GM23338 (cell line): ENCODE measurements at regions not wholly inside any gene's neighbourhood (a gene's known extent, or its start where the extent isn't known, plus 50 kb on each side); places are given as distances from the start of the nearest gene placed in this dataset.

Source experiments
- ATAC-seq: fragments of 200-7000 bp; cut with Tn5 transposase; 3 replicates; pipeline ENCODE4 v1.9.1; 2020
- DNase-seq: peaks from one replicate; pipeline ENCODE4 v3.0.0-alpha.2; 2015; ENCODE audit warnings: low spot score
- H2AFZ ChIP-seq: fragments of 200-600 bp; sonication (generic); 2 replicates; pipeline ENCODE4 v1.8.0; 2016; ENCODE audit warnings: antibody characterized with exemption, mild to moderate bottlenecking, moderate library complexity
- H3F3A ChIP-seq: fragments of 200-600 bp; sonication (generic); replicated peaks from 2 replicates; pipeline ENCODE4 v1.8.0; 2017; ENCODE audit warnings: antibody characterized with exemption, mixed run types, low read depth
- H3K27ac ChIP-seq: fragments of 200-600 bp; sonication (generic); 2 replicates; pipeline ENCODE4 v1.6.1; 2016; ENCODE audit warnings: low read depth
- H3K27me3 ChIP-seq: fragments of 200-600 bp; sonication (generic); 2 replicates; pipeline ENCODE4 v1.8.0; 2016; ENCODE audit warnings: mild to moderate bottlenecking, mixed run types, moderate library complexity; ENCODE audit not compliant: insufficient read depth
- H3K36me3 ChIP-seq: fragments of 200-600 bp; sonication (generic); 2 replicates; pipeline ENCODE4 v1.8.0; 2016; ENCODE audit warnings: mild to moderate bottlenecking; ENCODE audit not compliant: insufficient read depth
- H3K4me1 ChIP-seq: fragments of 200-600 bp; sonication (generic); 2 replicates; pipeline ENCODE4 v1.8.0; 2016; ENCODE audit warnings: mild to moderate bottlenecking, moderate library complexity; ENCODE audit not compliant: insufficient read depth
- H3K4me2 ChIP-seq: fragments of 200-600 bp; sonication (generic); 2 replicates; pipeline ENCODE4 v1.7.1; 2017; ENCODE audit warnings: mixed run types
- H3K4me3 ChIP-seq: fragments of 200-600 bp; sonication (generic); 2 replicates; pipeline ENCODE4 v1.6.1; 2016; ENCODE audit warnings: mixed run types
- H3K79me2 ChIP-seq: fragments of 200-600 bp; sonication (generic); replicated peaks from 2 replicates; pipeline ENCODE4 v1.8.0; 2017; ENCODE audit warnings: mild to moderate bottlenecking; ENCODE audit not compliant: insufficient read depth
- H3K9me2 ChIP-seq: fragments of 200-600 bp; sonication (generic); 2 replicates; pipeline ENCODE4 v1.8.0; 2017; ENCODE audit not compliant: insufficient read depth
- H4K20me1 ChIP-seq: fragments of 200-600 bp; sonication (generic); replicated peaks from 2 replicates; pipeline ENCODE4 v1.8.0; 2017; ENCODE audit warnings: mild to moderate bottlenecking; ENCODE audit not compliant: insufficient read depth
- H3K27ac Mint-ChIP-seq: 2 replicates; pipeline ENCODE4 v1.8.0; 2020; ENCODE audit warnings: inconsistent platforms, mild to moderate bottlenecking, moderate library complexity, mixed read lengths
- H3K27me3 Mint-ChIP-seq: 3 replicates; pipeline ENCODE4 v1.8.0; 2022; ENCODE audit warnings: low read depth, mild to moderate bottlenecking, moderate library complexity, mixed read lengths, inconsistent platforms; ENCODE audit not compliant: insufficient read depth, poor library complexity
- H3K36me3 Mint-ChIP-seq: 3 replicates; pipeline ENCODE4 v1.8.0; 2021; ENCODE audit warnings: low read depth, mild to moderate bottlenecking, inconsistent platforms, moderate library complexity, mixed read lengths
- H3K4me1 Mint-ChIP-seq: 3 replicates; pipeline ENCODE4 v1.8.0; 2020; ENCODE audit warnings: mild to moderate bottlenecking, inconsistent platforms, mixed read lengths
- H3K4me3 Mint-ChIP-seq: 3 replicates; pipeline ENCODE4 v1.8.0; 2021; ENCODE audit warnings: moderate library complexity, mild to moderate bottlenecking, inconsistent platforms, mixed read lengths
- H3K9me3 Mint-ChIP-seq: 3 replicates; pipeline ENCODE4 v1.8.0; 2020; ENCODE audit warnings: moderate library complexity, mild to moderate bottlenecking, inconsistent platforms, mixed read lengths
- EZH2 ChIP-seq: fragments of 200-600 bp; sonication (generic); IDR thresholded peaks from one replicate; pipeline ENCODE4 v1.8.0; 2017; ENCODE audit warnings: antibody characterized with exemption, mild to moderate bottlenecking, low read depth; ENCODE audit not compliant: unreplicated experiment
- EZH2phosphoT487 ChIP-seq: fragments of 200-600 bp; sonication (generic); IDR thresholded peaks from one replicate; pipeline ENCODE4 v1.8.1; 2018; ENCODE audit warnings: antibody characterized with exemption; ENCODE audit not compliant: unreplicated experiment
- NANOG ChIP-seq: IDR thresholded peaks from 2 replicates; pipeline ENCODE4 v1.6.1; 2016; ENCODE audit warnings: antibody characterized with exemption, borderline replicate concordance
- REST ChIP-seq: IDR thresholded peaks from one replicate; pipeline ENCODE4 v1.6.1; 2018; ENCODE audit warnings: antibody characterized with exemption; ENCODE audit not compliant: unreplicated experiment
- ZNF331 ChIP-seq: fragments of 250-450 bp; sonication (Bioruptor Pico); IDR thresholded peaks from 2 replicates; pipeline ENCODE4 v1.5.0; 2020; ENCODE audit warnings: low read depth, mild to moderate bottlenecking, moderate library complexity
- ZNF462 ChIP-seq: fragments of 250-450 bp; sonication (Bioruptor Pico); IDR thresholded peaks from 2 replicates; pipeline ENCODE4 v1.5.0; 2020; ENCODE audit warnings: mild to moderate bottlenecking, moderate library complexity

GRCh38 chr3:70747847-70748246, 435.4 kb upstream of the MDFIC2 start (continued):
- TF ChIP-seq ZNF462 (CRISPR knock-in tag) (no peak), NANOG (no peak), EZH2 (no peak), EZH2phosphoT487 (no peak)

- H3K36me3 ChIP-seq: no peaks in the 10 kb centered on the region
- H3K9me2 ChIP-seq: peaks cover 9% of the 10 kb centered on the region; the same call in 1 of the 2 replicates
- H3K27me3 Mint-ChIP-seq: peaks cover 4% of the 10 kb centered on the region
- H3K4me2 ChIP-seq: no peak overlapping the region
- H3K79me2 ChIP-seq: no peaks in the 10 kb centered on the region
- H2AFZ ChIP-seq: no peak overlapping the region
- H3K4me3 ChIP-seq: no peak overlapping the region
- ATAC-seq: no peak
- no peak overlapping the region for H3K27ac Mint-ChIP-seq
- H3K4me1 Mint-ChIP-seq: peaks cover 20% of the 10 kb centered on the region
- no peak overlapping the region for H3K27ac ChIP-seq
- H3K9me3 Mint-ChIP-seq: no peaks in the 10 kb centered on the region
- no peaks in the 10 kb centered on the region for H3F3A ChIP-seq
- no peak for DNase-seq
- H3K4me1 ChIP-seq: peaks cover 8% of the 10 kb centered on the region; the same call in 1 of the 2 replicates
- no peaks in the 10 kb centered on the region for H4K20me1 ChIP-seq
- H3K4me3 Mint-ChIP-seq: no peak overlapping the region
- no peaks in the 10 kb centered on the region for H3K36me3 Mint-ChIP-seq
- H3K27me3 ChIP-seq: no peaks in the 10 kb centered on the region
- TF ChIP-seq ZNF462 (CRISPR knock-in tag) (no peak), REST (no peak), ZNF331 (no peak)
These were observed 432.1 kb upstream of the MDFIC2 start for GRCh38 chr3:70744536-70744935.
